Body of pancreas (tissue), 4 donors: ENCODE measurements at regions not wholly inside any gene's neighbourhood (a gene's known extent, or its start where the extent isn't known, plus 50 kb on each side); places are given as distances from the start of the nearest gene placed in this dataset.

Source experiments
- POLR2A ChIP-seq, 3 donors: fragments of 450-650 bp; IDR thresholded peaks; one replicate each; pipeline ENCODE4 v1.6.1; 2016; ENCODE audit warnings: antibody characterized with exemption in 3 of 3, mild to moderate bottlenecking in 2 of 3
- TF ChIP-seq, protein P1 (sequence below), 7 experiments: fragments of 450-650 bp in 4 of 7; fragments of 200-600 bp in 3 of 7; sonication (generic) in 3 of 7; IDR thresholded peaks; one replicate each; pipeline ENCODE4 v1.5.1; 2016 to 2019; ENCODE audit warnings: antibody characterized with exemption in 7 of 7

GRCh38 chr11:106391771-106392420 is 314.4 kb downstream of the AASDHPPT start:
- TF ChIP-seq, protein P1, sequence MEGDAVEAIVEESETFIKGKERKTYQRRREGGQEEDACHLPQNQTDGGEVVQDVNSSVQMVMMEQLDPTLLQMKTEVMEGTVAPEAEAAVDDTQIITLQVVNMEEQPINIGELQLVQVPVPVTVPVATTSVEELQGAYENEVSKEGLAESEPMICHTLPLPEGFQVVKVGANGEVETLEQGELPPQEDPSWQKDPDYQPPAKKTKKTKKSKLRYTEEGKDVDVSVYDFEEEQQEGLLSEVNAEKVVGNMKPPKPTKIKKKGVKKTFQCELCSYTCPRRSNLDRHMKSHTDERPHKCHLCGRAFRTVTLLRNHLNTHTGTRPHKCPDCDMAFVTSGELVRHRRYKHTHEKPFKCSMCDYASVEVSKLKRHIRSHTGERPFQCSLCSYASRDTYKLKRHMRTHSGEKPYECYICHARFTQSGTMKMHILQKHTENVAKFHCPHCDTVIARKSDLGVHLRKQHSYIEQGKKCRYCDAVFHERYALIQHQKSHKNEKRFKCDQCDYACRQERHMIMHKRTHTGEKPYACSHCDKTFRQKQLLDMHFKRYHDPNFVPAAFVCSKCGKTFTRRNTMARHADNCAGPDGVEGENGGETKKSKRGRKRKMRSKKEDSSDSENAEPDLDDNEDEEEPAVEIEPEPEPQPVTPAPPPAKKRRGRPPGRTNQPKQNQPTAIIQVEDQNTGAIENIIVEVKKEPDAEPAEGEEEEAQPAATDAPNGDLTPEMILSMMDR (IDR thresholded peaks at IDR 0.05) = no peak
- no peak for TF ChIP-seq POLR2A (IDR thresholded peaks at IDR 0.05)
